Lower lobe of right lung (tissue), 2 donors: ENCODE measurements at regions not wholly inside any gene's neighbourhood (a gene's known extent, or its start where the extent isn't known, plus 50 kb on each side); places are given as distances from the start of the nearest gene placed in this dataset.

Source experiments
- ATAC-seq, 2 donors: fragments of 200-7000 bp; cut with Tn5 transposase; one replicate each; pipeline ENCODE4 v1.9.1; 2020 to 2022; ENCODE audit warnings: mild to moderate bottlenecking in 2 of 2, moderate library complexity in 2 of 2
- DNase-seq: peaks from one replicate; pipeline ENCODE4 v3.0.0-alpha.2; 2020
- H3K27ac ChIP-seq: fragments of 200-600 bp; one replicate; pipeline ENCODE4 v1.8.0; 2022
- H3K27me3 ChIP-seq: fragments of 200-600 bp; one replicate; pipeline ENCODE4 v1.8.0; 2022; ENCODE audit warnings: low read depth
- H3K36me3 ChIP-seq: fragments of 200-600 bp; one replicate; pipeline ENCODE4 v1.8.0; 2022; ENCODE audit warnings: mild to moderate bottlenecking
- H3K4me1 ChIP-seq: fragments of 200-600 bp; one replicate; pipeline ENCODE4 v1.8.0; 2022
- H3K4me3 ChIP-seq: fragments of 200-600 bp; one replicate; pipeline ENCODE4 v1.8.0; 2022; ENCODE audit warnings: mild to moderate bottlenecking
- H3K9me3 ChIP-seq: fragments of 200-600 bp; one replicate; pipeline ENCODE4 v1.8.0; 2022
- CTCF ChIP-seq: fragments of 200-600 bp; IDR thresholded peaks from one replicate; pipeline ENCODE4 v1.8.0; 2022; ENCODE audit warnings: antibody characterized with exemption, mild to moderate bottlenecking
- intact Hi-C: fragments of 100-400 bp; cut with DNase I; formaldehyde crosslinking; loops from one replicate; pipeline ENCODE4 v1.11.0; 2022
- donor health status: DM: no; HTN: yes; CAD: no; lungs with severe emphysema.

- no peak overlapping the region for H3K27ac ChIP-seq
- no peaks in the 10 kb centered on the region for H3K36me3 ChIP-seq
- DNase-seq: no peak
- no peak overlapping the region for H3K4me3 ChIP-seq
- H3K27me3 ChIP-seq: no peaks in the 10 kb centered on the region
- no peak for TF ChIP-seq CTCF
- no peaks in the 10 kb centered on the region for H3K9me3 ChIP-seq
- intact Hi-C loops: no loop called here
- no peaks in the 10 kb centered on the region for H3K4me1 ChIP-seq
- ATAC-seq: no peak
Observed at GRCh38 chr11:106397787-106398501, 320.5 kb downstream of the AASDHPPT start.

DNA sequence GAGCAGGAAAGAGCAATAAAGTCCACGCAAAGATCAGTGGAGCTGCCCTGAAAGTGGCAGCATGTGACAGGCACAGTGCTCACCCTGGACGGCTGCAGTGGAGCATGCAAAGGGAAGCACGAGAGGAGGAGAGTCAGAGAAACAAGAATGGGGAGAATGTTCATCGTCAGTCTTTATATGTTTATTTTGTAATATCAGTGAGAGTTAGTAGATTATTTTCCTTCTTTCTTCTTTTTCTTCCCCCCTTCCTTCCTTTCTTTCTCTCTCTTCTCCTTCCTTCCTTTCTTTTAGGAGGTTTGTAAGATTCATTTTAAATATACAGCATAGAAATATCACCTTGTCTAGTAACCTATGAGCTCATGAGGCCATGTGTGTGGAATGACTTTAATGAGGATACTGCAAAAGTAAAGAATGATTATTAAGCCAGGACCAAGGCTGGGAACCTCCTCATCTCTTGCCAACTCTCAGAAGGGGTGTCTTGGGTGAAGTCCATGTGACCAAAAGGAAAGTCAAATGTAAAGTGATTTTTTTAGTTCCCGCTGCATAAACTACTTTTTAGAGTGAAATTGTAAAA is 321.1 kb downstream of the AASDHPPT start:
- ATAC-seq: no peak
- H3K27ac ChIP-seq: no peak overlapping the region
- no peaks in the 10 kb centered on the region for H3K4me1 ChIP-seq
- intact Hi-C loops: no loop called here
- no peaks in the 10 kb centered on the region for H3K36me3 ChIP-seq
- H3K4me3 ChIP-seq: no peak overlapping the region
- no peaks in the 10 kb centered on the region for H3K9me3 ChIP-seq
- H3K27me3 ChIP-seq: no peaks in the 10 kb centered on the region
- TF ChIP-seq CTCF: no peak
- DNase-seq: no peak

DNA sequence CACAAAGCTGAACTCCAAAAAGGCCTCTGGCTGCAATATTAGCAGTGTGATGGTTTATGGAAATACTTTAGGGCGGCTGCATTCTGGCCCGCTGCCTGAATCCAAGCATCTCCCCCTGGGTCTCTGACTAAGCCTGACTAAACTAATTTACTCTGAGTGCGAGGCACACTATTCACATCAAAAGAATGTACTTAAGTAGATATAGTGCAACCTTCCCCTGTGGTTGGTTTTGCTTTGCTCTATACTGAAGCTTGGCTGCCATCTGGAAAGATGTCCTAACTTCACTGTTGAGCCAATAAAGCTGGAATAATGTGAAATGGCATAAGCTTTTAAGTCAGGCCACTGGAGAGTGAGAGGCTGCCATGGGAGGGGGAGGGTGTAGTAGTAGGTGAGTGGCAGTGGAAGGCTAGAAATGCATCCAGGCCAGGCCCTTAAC is 321.6 kb downstream of the AASDHPPT start:
- DNase-seq: no peak
- intact Hi-C loops: no loop called here

GRCh38 chr11:106399624-106400023 is 322.2 kb downstream of the AASDHPPT start:
- DNase-seq (no peak), ATAC-seq (no peak)
- TF ChIP-seq CTCF: no peak
- intact Hi-C loops: no loop called here
- no peak overlapping the region for H3K4me3 ChIP-seq
- H3K36me3 ChIP-seq: no peaks in the 10 kb centered on the region
- H3K27me3 ChIP-seq: no peaks in the 10 kb centered on the region
- no peaks in the 10 kb centered on the region for H3K9me3 ChIP-seq
- H3K4me1 ChIP-seq: no peaks in the 10 kb centered on the region
- no peak overlapping the region for H3K27ac ChIP-seq

More for the DNA sequence above, 321.6 kb downstream of the AASDHPPT start:
- TF ChIP-seq CTCF: no peak
- Histone ChIP-seq H3K27ac (no peak overlapping the region), H3K4me1 (no peaks in the 10 kb centered on the region), H3K27me3 (no peaks in the 10 kb centered on the region), H3K36me3 (no peaks in the 10 kb centered on the region), H3K4me3 (no peak overlapping the region), H3K9me3 (no peaks in the 10 kb centered on the region)
- ATAC-seq: peak; percentile 28 to 32

GRCh38 chr11:106400949-106401570 is 323.6 kb downstream of the AASDHPPT start:
- no peak overlapping the region for H3K4me3 ChIP-seq
- H3K4me1 ChIP-seq: no peaks in the 10 kb centered on the region
- TF ChIP-seq CTCF: no peak
- H3K36me3 ChIP-seq: no peaks in the 10 kb centered on the region
- no peaks in the 10 kb centered on the region for H3K27me3 ChIP-seq
- H3K27ac ChIP-seq: no peak overlapping the region
- DNase-seq (no peak), ATAC-seq (no peak)
- H3K9me3 ChIP-seq: no peaks in the 10 kb centered on the region
- intact Hi-C loops: no loop called here
